OCI-M1 (cell line): ENCODE measurements at regions not wholly inside any gene's neighbourhood (a gene's known extent, or its start where the extent isn't known, plus 50 kb on each side); places are given as distances from the start of the nearest gene placed in this dataset.
"Not testable (repeated sequence)": the region's sequence is repeated elsewhere in the genome, so short reads cannot be mapped to it uniquely, and the experiment has no call there.

Experiments used
- DNase-seq: peaks from one replicate; lab custom pipeline; 2025; lab: John Stamatoyannopoulos, UW

GRCh38 chr6:49097664-49098063 is 365.4 kb downstream of the MMUT start:
- DNase-seq: not testable (repeated sequence)

GRCh38 chr6:49097116-49097515 is 365.9 kb downstream of the MMUT start:
- DNase-seq: no peak

- DNase-seq: no peak
Measured at GRCh38 chr6:49088631-49089030, 374.4 kb downstream of the MMUT start.

- DNase-seq: no peak
Measured at GRCh38 chr6:49087369-49087768, 375.7 kb downstream of the MMUT start.

- no peak for DNase-seq
Measured at GRCh38 chr6:49082611-49083010, 380.4 kb downstream of the MMUT start.

GRCh38 chr6:49072885-49073620 is 390.0 kb downstream of the MMUT start:
- no peak for DNase-seq

- no peak for DNase-seq
Measured at GRCh38 chr6:49072146-49072545, 390.9 kb downstream of the MMUT start.

GRCh38 chr6:49070411-49070810 is 392.6 kb downstream of the MMUT start:
- no peak for DNase-seq

- no peak for DNase-seq
Measured at GRCh38 chr6:49054311-49054710, 408.7 kb downstream of the MMUT start.

- no peak for DNase-seq
Measured at GRCh38 chr6:49052901-49053300, 410.2 kb downstream of the MMUT start.

GRCh38 chr6:49051281-49051680 is 411.8 kb downstream of the MMUT start:
- DNase-seq: no peak

GRCh38 chr6:49050584-49050983 is 412.5 kb downstream of the MMUT start:
- DNase-seq: no peak

- DNase-seq: no peak
Measured at GRCh38 chr6:49038294-49038822, 424.7 kb downstream of the MMUT start.

- no peak for DNase-seq
Measured at GRCh38 chr6:49030251-49031020, 432.6 kb downstream of the MMUT start.

GRCh38 chr6:49027644-49028043 is 435.4 kb downstream of the MMUT start:
- DNase-seq: no peak

GRCh38 chr6:49025273-49026240 is 437.5 kb downstream of the MMUT start:
- DNase-seq: no peak

GRCh38 chr6:49004801-49005200 is 458.3 kb downstream of the MMUT start:
- no peak for DNase-seq

GRCh38 chr6:49003348-49003747 is 459.7 kb downstream of the MMUT start:
- DNase-seq: no peak

- no peak for DNase-seq
Measured at GRCh38 chr6:49001856-49002541, 461.1 kb downstream of the MMUT start.

- DNase-seq: no peak
Measured at GRCh38 chr6:48998574-48998973, 464.5 kb downstream of the MMUT start.

GRCh38 chr6:48996461-48997119 is 466.5 kb downstream of the MMUT start:
- no peak for DNase-seq
